HG03097 (cell line): ENCODE measurements at regions not wholly inside any gene's neighbourhood (a gene's known extent, or its start where the extent isn't known, plus 50 kb on each side); places are given as distances from the start of the nearest gene placed in this dataset.
"Not testable (repeated sequence)": the region's sequence is repeated elsewhere in the genome, so short reads cannot be mapped to it uniquely, and the experiment has no call there.

Source experiments
- ATAC-seq: cut with Tn5 transposase; IDR thresholded peaks from one replicate; pipeline ENCODE4 v1.9.1; 2021; ENCODE audit not compliant: unreplicated experiment, low FRiP score

DNA sequence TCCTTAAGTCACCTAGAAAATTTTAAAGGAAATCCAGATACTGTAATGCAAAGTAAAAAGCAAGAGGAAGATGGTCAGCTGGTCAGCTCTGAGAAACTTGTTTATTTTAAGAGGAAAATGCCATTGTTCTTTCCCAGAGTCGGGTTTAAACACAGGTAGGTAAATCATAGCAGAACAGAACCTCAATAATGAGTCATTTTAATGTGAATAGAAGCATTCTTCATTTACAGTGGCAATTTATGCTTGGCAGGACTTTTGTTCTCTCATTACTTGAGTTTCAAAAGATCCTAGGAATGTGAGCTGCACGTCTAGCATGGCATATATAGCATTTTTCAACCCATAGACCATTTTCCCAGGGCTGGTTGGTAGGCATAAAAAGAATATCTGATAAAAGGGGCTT, 132.3 kb downstream of the LIG4 start:
- ATAC-seq, result no peak

DNA sequence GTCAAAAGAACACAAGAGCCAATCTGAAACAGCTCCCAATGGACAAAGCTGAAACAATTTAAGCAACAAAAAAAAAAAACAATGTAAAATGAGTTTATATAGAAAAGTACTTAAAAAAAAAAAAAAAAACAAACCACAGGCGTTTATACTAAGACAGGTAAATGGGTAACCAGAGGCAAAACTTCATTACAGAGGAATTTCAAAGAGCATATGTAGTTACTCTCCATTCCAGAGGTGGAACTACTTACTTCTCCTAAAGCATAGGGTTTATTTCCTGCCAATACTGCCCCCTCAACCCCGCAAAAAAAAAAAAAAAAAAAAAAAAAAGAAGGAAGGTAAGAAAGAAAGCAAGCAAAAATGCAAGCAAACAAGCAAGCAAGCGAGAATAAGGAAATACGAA, 132.9 kb downstream of the LIG4 start:
- ATAC-seq, result no peak

DNA sequence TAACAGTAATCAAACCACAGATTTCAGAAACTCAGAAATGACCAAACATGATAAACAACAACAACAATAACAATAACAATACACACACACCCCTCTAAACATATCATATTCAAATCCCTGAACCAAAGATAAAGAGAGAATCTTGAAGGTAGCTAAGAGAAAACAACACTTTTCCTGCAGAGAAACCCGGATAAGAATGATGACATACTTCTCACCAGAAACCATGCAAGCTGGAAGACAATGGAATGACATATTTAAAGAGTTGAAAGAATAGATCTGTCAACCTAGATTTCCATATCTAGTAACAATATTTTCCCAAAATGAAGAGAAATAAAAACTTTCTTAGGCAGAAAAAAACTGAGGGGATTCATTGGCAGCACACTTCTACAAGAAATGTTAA, 138.1 kb downstream of the LIG4 start:
- ATAC-seq, result no peak

DNA sequence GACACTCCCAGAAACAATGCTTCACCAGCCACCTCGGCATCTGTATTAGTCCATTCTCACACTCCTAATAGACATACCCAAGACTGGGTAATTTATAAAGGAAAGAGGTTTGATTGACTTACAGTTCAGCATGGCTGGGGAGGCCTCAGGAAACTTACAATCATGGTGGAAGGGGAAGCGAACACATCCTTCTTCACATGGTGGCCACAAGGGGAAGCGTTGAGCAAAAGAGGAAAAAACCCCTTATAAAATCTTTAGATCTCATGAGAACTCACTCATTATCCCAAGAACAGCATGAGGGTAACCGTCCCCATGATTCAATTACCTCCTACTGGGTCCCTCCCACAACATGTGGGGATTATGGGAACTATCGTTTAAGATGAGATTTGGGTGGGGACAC, 140.9 kb downstream of the LIG4 start:
- ATAC-seq, result not testable (repeated sequence)

DNA sequence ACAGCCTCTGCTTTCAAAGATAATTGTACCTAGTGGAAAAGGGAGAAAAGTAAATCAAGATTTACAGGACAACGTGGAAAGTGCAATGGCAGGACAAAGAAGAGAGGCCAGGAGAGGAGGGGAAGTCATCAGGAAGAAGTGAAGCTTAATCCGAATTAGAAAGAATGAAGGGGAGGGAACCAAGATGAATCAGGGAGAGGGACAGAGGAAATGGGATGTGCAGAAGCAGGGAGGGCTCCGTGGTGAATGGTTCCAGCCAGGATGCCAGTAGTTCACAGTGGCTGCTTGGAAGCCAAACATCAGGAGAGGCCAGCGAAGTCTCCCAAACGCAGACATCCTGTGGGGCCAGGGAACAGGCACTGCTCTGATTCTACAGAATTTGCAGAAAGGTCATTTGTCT, 144.4 kb downstream of the LIG4 start:
- ATAC-seq, result no peak

DNA sequence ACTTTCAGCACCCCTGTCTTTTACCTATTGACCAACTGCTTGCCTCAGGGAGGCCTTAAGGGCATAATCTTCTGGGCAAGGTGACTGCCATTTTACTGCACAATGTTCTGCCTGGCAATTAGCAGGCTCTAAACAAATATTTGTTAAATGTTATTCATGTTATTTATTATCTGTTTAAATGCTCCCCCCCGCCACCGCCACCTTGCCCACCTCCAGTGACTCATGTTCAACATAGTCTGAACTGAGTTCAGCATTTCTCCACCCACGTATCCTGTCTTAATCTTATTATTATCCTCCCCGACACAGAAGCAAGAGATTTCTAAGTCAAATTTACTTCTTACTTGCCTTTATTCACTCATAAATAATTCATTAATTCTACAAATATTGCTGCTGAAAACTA, 144.8 kb downstream of the LIG4 start:
- ATAC-seq, result no peak

DNA sequence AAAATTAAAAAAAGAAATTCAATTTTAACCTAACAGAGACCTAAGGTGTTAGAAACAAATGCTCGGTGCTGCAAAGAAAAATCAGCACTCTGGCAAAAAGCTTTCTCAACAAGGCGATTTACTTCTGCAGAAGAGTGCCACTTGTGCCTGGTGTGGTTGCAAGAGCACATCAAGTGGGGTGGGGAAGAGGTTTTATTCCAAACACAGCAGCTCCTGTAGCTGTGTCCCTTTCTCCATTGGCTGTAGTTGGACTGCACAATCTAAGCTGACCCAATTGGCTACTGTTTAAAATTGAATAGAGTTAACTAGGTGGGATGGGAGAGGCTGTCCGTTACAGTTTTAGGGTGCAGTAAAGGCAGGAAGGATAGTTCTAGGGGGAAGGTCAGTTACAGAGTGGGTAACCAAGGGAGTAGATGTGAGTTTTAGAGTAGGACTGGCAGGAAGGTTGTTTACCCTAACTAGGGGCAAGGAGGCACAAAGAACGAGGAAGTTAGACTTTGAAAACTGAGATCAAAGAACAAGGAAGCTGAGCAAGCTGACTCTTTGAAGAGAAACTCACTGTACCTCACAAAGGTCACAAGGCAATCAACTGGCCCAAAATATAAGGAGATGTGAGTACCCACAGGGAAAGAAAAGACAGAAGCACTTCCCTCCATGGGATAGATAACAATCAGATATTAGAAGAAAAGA, 145.7 kb downstream of the LIG4 start:
- ATAC-seq, result no peak

DNA sequence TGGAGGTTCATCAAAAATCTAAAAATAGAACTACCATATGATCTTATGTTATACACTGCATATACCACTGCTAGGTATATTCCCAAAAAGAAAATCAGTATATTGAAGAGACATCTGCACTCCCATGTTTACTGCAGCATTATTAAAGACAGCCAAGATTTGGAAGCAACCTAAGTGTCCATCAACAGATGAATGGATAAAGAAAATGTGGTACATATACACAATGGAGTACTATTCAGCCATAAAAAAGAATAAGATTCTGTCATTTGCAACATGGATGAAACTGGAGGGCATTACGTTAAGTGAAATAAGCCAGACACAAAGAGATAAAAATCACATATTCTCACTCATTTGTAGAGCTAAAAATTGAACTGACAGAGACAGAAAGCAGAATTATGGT, 151.0 kb downstream of the LIG4 start:
- not testable (repeated sequence) for ATAC-seq

DNA sequence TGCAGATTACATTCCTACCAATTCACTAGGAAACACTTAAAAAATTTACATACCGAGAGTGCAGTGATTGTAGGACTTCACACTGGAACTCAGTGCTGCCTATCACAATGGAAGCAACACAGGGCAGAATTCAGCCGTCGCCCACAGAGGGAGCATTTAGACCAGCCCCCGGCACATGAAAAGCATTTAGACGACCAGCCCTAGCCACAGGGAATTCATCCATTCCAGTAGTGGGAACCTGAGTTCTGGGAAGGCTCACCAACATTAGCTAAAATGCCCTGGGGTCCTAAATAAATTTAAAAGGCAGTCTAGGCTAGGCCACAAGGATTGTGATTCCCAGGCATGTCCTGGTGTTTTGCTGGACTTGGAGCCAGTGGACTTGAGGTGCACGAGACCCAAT, 155.2 kb downstream of the LIG4 start:
- ATAC-seq, result no peak

DNA sequence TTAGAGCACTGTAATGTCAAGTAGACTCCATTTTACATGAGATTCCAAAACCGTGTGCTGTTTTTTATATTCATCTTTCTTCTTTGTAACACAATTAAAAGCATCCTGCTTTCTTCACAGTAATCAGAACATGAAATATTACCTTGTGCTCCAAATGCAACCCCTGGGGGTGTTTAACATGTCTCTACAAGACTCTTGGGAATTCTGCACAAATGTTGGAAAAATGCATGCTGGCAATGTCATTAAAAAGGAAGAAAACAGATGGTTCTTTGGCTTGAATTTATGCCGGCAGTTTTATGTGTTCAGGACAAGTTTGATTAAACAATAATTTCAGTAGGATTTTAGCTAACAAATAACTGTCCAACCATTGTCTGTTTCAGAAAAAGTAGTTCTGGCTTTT, 159.1 kb downstream of the LIG4 start:
- no peak for ATAC-seq

DNA sequence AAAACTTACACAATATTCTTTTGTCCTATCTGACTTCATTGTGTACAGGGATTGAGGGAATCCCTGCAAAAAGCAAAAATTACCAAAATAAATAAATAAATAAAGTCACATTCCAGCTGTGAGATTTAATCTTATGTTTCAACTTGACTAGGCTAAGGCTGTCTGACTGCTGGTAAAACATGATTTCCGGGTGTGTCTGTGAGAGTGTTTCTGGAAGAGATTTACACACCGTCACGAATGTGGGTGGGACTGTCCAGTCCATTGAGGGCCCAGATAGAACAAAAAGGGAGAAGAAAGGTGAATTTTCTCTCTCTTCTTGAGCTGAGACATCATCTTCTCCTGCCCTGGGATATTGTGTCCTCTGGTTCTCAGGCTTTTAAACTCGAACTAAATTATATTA, 166.1 kb downstream of the LIG4 start:
- no peak for ATAC-seq

DNA sequence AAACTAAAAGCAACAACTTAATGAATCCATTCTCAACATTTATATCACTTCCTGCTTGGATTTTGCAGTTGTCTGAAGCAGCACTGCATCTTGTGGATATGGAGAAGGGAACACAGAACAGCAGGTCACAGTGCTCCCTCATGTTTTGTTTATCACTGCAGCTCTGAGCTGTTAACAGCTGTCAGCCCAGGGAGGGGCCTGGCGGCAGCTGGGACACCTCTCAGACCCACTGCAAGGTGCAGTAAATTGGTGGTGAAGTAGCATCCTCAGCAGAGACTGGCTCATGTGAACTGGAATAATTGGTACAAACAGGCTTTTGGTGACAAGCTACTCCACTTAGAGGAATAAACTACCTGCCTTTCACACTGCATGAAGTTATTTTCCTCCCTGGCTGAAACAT, 170.4 kb downstream of the LIG4 start:
- no peak for ATAC-seq

DNA sequence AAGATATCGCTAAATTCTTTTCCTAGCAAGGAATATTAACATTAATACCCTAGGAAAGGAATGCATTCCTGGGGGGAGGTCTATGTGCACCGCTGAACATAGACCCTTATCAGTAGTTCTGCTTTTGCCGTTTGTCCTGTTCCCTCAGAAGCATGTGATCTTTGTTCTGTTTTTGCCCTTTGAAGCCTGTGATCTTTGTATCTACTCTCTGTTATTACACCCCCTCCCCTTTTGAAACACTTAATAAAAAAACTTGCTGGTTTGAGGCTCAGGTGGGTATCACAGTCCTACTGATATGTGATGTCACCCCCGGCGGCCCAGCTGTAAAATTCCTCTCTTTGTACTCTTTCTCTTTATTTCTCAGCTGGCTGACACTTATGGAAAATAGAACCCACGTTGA, 172.5 kb downstream of the LIG4 start:
- ATAC-seq, result not testable (repeated sequence)

DNA sequence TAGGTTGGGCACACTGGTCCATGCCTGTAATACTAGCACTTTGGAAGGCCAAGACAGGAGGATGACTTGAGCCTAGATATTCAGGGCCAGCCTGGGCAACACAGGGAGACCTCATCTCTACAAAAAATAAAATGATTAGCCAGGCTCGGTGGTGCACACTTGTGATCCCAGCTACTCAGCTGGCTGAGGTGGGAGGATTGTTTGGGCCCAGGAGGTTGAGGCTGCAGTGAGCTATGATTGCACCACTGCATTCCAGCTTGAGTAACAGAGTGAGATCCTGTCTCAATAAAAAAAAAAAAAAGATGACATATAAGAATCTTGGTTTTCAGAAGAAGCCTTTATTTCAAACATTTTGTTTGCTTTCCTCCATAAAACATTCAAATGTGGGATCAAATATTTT, 178.0 kb downstream of the LIG4 start:
- no peak for ATAC-seq

DNA sequence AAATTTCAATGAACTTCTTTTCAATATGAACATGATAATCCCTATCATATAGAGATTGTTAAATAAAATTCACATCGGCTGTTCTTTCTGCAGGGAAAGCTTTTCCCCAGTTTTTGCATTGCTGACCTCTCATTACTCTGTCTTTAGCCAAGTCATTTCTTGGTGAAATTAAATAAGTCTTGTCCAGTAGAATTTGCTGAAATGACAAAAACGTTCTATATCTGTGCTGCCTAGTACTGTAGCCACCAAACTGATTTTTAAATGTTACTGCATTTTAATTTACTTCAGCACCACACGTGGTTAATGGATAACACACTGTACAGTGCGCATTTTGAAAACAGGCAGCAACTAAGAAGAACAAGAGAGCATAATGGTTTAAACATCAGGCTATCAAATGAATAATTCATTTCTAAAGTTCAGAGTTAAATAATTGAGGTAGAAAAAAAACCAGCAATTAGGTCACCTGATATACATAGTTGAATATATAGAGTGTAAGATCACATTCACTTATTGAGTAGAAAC, 178.9 kb downstream of the LIG4 start:
- ATAC-seq, result no peak

DNA sequence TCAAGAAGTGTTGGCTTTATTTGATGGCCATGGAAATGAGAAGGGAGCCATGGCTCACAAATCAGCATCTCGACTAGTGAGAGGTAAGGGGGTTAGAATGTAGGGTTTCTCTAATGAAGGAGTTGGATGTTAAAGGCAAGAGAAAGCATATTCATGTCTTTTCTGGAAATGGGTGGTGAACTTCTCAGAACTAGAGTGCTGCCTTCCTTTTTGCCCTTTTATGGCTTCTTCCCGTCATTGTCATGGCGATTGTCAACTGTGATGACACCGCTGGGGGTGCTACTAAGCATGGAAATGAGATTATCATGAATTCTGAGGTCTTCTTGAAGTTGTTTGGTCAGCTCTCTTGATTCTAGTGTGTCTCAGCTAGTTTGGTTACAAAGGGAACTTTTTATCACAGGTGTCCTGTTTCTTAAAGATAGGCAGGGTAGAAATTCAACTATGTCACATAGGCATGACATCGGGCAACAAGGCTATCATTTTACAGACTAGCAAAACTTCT, 180.4 kb downstream of the LIG4 start:
- ATAC-seq, result no peak

DNA sequence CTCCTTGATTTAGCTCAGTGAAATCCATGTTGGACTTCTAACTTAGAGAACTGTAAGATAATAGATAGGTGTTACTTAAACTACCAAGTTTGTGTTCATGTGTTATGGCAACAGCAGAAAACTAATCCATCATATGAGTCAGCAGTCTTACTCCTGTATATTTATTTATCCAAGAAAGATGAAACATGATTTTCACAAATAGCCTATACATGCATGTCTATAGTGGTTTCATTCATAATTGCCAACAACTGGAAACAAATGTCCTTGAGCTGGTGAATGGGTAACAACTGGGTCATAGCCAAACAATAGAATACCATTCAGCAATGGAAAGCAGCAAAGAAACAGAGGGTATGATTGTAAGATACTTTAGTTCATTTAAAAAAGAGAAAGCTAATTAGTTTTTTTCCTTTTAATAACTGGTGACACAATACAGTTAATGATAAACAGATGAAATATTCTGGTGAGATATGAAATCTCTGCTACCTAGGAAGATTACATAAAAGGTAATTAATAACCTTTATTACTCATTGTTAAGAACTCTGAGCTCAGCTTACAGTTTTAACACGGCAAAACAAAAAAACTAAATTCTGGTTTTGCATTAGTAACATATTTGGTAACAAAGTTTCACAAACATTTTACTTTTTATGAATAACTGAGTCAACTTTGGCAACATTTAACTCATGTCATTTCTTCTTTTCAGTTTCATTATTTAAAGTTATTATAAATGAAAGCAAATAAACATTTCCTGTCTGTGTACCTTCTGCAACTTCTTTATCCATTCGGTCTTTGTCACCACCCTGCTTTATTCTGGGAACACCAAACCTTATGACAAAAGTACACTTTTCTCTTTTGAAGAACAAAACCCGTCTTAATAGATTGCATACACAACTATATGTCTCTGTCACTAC, 181.3 kb downstream of the LIG4 start:
- ATAC-seq, result no peak

DNA sequence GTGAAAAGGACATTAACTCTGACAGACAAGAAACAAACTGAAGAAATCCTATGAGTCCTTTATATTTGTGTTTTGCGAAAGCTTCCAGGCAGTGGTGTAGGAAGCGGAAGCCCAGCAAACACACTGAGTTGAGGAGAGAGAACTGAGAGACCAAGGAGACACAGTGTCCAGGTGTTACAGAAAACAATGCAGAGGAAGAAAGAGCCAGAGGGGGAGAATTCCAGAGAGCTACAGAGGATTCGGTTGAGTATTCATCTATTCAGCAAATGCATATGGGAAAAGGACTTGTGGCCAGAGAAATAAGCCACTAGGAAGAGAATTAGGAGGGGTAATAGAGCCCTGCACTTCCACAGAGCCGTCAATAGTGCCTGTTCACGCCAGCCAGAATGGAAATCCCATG, 183.5 kb downstream of the LIG4 start:
- ATAC-seq, result no peak

DNA sequence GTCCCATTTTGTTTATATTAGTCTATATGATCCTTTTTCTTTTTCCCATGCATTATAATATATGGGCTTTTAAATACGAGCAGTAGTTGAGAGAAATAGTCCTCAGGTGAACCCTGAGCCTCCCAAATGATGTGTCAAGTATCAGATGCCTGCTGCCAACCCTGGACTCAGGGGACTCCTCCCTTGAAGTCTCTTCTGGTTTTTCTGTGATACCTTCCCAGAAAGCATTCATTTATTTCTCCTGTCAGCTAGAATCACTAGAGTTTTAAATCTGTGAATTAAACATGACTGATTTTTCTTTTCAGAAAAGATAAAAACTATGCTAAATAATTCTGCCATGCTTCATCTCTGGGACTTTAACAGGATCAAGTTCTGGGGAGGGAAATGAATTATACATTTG, 184.6 kb downstream of the LIG4 start:
- ATAC-seq, result no peak

DNA sequence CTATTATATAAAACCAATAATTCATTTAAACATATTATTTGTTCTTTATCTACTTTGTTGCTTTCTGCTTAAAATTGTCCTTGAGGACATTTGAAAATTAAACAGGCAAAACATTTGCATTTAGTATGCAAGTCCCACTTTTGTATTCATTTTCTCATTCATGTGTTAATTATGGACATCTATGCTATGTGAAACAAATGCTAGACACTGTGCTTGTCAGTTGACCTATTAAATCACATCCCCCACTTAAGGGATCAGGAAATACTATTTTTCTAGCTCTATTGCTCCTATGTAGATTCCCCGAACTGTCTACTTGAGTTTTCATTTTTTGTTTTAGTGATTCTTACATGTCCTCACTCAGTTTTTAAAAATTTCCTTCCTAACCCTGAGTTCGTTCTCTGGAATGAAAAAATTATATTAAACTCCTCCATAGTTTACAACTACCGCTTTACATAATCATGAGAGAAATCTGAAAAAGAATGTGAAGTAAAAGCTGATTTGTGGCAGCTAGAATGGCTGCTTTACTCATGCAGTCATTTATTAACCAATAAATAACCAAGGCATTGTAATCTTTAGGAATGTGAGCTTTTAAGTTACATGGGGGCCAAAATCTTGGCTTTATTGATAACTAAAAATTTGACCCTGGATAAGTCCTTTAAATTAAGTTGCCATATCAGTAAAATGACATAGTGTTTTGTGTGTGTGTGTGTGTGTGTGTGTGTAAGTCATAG, 188.5 kb downstream of the LIG4 start:
- no peak for ATAC-seq

DNA sequence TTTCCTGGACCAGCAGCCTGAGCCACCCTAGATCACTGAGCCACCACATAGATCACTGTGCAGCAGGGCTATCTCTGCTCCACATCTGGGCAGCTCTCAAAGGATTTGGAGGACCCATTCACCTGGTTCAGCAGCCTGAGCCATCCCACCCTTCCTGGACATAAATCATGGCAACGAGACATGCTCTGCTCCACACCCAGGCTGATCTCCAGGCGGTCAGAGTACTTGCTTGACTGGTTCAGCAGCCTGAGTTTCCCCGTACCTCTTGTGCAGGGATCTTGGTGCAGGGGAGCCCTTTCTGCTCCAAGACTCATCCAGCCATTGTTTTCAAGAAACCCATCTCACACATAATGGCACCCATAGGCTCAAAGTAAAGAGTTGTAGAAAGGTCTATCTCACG, 195.3 kb downstream of the LIG4 start:
- ATAC-seq, result no peak
